GM13977 (cell line): ENCODE measurements at regions not wholly inside any gene's neighbourhood (a gene's known extent, or its start where the extent isn't known, plus 50 kb on each side); places are given as distances from the start of the nearest gene placed in this dataset.
"Not testable (repeated sequence)": the region's sequence is repeated elsewhere in the genome, so short reads cannot be mapped to it uniquely, and the experiment has no call there.

Experiments
- DNase-seq: peaks from one replicate; pipeline ENCODE4 v3.0.0; 2012; ENCODE audit warnings: low spot score
- in situ Hi-C: fragments of 300-500 bp; cut with MboI; formaldehyde crosslinking; loops from one replicate; pipeline ENCODE4 v1.12.0; 2022; ENCODE audit warnings: low sequenced_read_pairs, low pct_unique_long_range_greater_than_20kb, mixed read lengths, inconsistent platforms; ENCODE audit not compliant: unreplicated experiment
- TF ChIP-seq, protein P1 (sequence below): IDR thresholded peaks from 2 replicates; pipeline ENCODE4 v1.5.1; 2012; ENCODE audit warnings: mild to moderate bottlenecking, control low read depth; ENCODE audit not compliant: insufficient read depth; ENCODE audit errors: extremely low read depth, missing control alignments

GRCh38 chr10:38209332-38209731 lies 115.2 kb downstream of the ZNF37A start:
- TF ChIP-seq, protein P1, sequence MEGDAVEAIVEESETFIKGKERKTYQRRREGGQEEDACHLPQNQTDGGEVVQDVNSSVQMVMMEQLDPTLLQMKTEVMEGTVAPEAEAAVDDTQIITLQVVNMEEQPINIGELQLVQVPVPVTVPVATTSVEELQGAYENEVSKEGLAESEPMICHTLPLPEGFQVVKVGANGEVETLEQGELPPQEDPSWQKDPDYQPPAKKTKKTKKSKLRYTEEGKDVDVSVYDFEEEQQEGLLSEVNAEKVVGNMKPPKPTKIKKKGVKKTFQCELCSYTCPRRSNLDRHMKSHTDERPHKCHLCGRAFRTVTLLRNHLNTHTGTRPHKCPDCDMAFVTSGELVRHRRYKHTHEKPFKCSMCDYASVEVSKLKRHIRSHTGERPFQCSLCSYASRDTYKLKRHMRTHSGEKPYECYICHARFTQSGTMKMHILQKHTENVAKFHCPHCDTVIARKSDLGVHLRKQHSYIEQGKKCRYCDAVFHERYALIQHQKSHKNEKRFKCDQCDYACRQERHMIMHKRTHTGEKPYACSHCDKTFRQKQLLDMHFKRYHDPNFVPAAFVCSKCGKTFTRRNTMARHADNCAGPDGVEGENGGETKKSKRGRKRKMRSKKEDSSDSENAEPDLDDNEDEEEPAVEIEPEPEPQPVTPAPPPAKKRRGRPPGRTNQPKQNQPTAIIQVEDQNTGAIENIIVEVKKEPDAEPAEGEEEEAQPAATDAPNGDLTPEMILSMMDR, result no peak
- no peak for DNase-seq
- in situ Hi-C loops, result no loop called here

DNA sequence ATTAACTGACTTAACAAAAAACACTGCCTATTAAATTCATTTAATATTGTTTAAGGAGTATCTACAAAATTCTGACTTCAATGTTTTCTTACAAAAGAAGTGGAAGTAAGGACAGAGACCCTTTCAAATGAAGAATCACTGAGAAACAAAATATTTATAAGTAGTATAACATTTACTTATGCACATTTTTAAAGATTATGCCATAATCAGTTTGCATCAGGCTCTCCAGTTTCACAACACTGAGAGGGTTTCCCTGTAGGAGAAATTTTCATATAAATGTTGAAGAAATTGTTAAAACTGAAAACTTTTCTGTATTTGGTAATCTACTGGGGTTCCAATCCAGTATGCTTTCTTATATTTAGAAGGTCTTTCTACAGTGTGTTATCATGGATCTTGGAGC lies 115.6 kb downstream of the ZNF37A start:
- DNase-seq, in situ Hi-C loops: not testable (repeated sequence)

GRCh38 chr10:38212460-38212859 lies 118.3 kb downstream of the ZNF37A start:
- in situ Hi-C loops, result no loop called here
- TF ChIP-seq, protein P1, result no peak
- no peak for DNase-seq

DNA sequence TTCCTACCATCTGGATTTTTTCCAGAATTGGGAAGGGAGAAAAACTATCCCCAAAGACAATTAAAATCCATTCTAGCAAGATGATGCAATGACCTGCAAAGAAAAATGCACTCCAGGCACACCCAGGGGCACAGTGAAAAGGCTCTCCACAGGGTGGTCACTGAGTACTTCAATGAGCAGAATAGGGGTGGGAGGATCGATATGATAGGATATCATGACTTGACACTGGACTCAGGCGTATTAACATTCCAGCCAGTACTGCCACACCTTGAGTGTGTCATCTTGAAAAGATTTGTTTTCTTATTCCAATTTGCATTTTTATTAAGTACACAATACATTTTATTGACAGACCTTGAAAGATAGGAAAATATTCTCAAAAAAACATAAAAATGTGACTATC lies 132.2 kb downstream of the ZNF37A start:
- DNase-seq, result no peak
- in situ Hi-C loops, result no loop called here
- TF ChIP-seq, protein P1, result no peak

DNA sequence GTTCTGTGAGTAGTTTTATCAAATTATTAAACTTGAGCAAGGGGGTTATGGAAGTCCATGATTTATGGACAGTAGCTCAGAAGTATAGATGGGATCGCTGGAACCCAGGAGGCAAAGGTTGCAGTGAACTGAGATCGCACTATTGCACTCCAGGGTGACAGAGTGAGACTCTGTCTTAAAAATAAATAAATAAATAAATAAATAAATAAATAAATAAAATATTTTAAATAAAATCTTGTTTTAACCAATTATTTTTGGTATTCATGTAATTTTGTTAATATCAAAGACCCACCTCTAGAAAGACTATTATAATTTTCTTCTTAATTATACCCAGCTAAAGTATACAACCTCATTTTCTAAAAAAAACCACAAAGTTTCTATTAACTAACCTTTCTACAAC lies 134.3 kb downstream of the ZNF37A start:
- in situ Hi-C loops, result no loop called here
- TF ChIP-seq, protein P1, result no peak

GRCh38 chr10:38238479-38238878 lies 144.3 kb downstream of the ZNF37A start:
- in situ Hi-C loops, result not testable (repeated sequence)

More for the DNA sequence above, 134.3 kb downstream of the ZNF37A start:
- DNase-seq, result no peak

DNA sequence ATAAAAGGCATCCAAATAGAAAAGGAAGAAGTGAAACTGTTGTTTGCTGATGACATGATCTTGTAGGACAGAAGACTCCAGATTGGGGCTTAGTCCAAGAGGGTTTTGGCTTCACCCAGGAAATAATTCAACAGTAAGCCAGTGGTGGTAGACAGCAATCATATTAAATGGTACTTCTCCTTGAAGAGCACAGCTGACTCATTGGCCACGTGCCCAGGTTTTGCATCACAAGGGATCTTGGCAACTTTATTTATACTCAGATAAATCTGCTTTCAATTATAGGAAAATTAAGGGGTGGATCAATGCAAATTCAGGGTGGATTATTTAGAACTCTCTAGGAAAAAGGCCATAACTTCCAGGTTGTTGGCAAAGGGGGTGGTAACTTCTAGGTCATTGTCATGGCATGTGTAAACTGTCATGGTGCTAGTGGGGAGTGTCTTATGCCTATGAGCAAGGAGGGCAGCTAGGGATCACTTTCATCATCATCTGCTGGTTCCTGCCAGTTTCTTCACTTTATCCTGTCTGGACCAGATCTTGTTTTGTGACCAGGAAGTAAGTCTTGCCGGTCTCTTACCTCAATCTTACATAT lies 148.0 kb downstream of the ZNF37A start:
- in situ Hi-C loops, DNase-seq: not testable (repeated sequence)

More at GRCh38 chr10:38238479-38238878, 144.3 kb downstream of the ZNF37A start:
- DNase-seq, result not testable (repeated sequence)

- in situ Hi-C loops, DNase-seq: not testable (repeated sequence)
These were observed 154.0 kb downstream of the ZNF37A start for GRCh38 chr10:38248113-38248512.

DNA sequence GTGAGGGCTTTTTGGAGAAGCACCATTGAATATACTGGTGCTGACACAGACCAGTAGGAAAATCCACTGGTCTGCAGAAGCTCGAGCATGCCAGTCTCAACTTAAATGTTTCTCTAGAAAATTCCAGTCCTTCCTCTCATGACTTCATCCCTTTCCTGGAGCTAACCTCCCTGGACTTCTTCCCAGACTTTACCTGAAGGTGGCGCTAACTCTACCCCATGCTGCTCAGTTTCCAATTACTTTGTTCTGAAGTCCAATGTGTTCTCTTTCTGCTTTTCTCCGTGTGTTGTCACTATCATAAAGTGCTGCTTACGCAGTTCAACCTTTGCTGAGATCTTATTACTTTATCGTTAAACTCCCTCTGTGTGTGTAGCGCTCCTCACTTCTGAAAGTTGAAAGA lies 158.4 kb downstream of the ZNF37A start:
- in situ Hi-C loops, DNase-seq: not testable (repeated sequence)

DNA sequence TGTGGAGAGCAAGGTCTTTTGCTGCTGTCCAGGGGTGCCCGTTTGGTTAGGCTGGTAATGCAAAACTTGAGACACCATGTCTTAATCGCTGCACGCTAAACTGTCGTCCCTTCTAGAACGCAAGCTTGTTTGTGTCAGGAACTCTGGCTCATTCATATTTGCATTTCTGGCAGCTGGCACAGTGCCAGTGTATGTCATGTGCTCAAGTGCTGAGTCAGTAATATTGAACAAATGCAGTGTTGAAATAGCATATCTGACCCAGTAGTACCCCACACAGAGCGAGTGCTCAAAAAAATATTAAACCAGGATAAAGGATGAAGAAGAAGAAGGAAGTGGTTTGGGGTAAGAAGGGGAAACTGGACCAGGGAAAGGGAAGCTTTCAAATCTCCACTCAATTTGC lies 173.4 kb downstream of the ZNF37A start:
- in situ Hi-C loops, DNase-seq: not testable (repeated sequence)

DNA sequence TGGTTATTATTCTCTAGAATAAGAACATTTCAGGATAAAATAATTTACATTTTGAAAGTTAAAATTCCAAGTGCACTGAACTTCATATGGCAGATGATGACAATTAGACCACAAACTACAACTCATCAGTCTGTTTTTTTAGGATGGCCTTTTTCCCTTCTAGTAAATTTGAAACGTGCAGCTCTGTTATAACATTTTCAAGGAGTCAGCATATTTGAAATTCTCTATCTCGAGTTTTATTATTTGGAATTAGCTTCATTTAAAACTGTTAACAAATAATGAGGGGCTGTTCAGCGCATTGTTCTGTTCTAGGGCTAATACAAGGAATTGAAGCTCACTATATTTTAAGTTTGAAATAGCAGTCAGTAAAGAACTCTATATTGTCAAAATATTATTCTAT lies 176.9 kb downstream of the ZNF37A start:
- DNase-seq, in situ Hi-C loops: not testable (repeated sequence)

DNA sequence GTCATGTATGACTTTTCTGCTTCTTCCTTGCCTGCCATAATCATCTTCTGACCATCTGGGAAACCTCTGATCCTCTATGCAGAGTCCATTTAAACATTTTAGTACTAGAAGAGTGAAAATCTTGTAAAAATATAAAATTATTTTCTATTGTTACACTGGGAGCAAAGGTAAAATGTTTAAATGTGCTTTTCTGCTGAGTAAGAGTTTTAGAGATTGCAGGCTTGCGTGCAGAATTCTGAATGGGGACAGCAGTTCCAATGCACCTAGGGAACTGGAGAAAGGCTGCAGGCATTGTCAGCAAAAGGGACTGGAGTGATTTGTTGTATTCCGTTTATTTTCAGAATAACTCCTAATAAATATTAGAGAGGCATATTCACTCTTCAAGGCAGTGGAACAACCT lies 180.7 kb downstream of the ZNF37A start:
- DNase-seq, in situ Hi-C loops: not testable (repeated sequence)

GRCh38 chr10:38292560-38292959 lies 198.4 kb downstream of the ZNF37A start:
- DNase-seq, in situ Hi-C loops: not testable (repeated sequence)

DNA sequence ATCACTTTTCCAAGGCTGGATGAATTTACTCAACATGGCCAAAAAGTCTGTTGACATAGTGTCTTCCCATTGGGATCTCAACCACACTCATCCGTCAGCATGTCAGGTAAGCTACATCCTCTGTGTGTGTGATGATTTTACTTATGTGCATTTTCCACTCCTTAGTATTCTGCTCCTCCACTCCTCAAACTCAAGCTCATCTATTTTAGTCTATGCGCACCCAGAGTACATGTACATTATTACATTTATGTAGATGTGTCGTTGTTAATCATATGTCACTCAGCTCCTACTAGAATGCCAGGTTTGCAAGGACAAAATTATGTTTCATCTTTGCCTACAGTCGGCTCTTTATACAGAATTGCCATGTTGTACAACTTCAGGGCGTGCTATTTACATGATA lies 216.0 kb downstream of the ZNF37A start:
- in situ Hi-C loops, DNase-seq: not testable (repeated sequence)
